ENCODE measurements at regions not wholly inside any gene's neighbourhood (a gene's known extent, or its start where the extent isn't known, plus 50 kb on each side); places are given as distances from the start of the nearest gene placed in this dataset.
A peak's percentile ranks its signal among the peaks of the same experiment; 100 is the strongest.

DNA sequence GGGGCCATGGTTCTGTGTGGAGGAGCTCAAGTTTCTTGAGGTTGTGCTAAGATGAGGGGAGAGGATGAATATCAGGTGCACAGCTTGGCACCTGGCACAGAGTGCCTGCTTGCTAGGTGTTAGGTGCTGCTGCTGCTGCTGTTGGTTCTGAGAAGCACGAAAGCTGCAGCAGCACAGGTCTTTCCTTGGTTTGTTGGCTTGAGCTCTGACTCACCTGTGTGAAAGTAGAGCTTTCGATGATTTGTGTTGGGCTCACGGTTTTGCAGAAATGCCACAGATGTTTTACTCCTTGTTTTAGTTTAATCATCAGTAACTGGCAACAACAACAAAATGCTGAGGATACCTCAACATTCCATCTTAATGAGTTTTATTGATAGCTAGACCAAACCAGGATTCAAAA, 221.6 kb downstream of the BRINP2 start:
- no peak for DNase-seq

DNA sequence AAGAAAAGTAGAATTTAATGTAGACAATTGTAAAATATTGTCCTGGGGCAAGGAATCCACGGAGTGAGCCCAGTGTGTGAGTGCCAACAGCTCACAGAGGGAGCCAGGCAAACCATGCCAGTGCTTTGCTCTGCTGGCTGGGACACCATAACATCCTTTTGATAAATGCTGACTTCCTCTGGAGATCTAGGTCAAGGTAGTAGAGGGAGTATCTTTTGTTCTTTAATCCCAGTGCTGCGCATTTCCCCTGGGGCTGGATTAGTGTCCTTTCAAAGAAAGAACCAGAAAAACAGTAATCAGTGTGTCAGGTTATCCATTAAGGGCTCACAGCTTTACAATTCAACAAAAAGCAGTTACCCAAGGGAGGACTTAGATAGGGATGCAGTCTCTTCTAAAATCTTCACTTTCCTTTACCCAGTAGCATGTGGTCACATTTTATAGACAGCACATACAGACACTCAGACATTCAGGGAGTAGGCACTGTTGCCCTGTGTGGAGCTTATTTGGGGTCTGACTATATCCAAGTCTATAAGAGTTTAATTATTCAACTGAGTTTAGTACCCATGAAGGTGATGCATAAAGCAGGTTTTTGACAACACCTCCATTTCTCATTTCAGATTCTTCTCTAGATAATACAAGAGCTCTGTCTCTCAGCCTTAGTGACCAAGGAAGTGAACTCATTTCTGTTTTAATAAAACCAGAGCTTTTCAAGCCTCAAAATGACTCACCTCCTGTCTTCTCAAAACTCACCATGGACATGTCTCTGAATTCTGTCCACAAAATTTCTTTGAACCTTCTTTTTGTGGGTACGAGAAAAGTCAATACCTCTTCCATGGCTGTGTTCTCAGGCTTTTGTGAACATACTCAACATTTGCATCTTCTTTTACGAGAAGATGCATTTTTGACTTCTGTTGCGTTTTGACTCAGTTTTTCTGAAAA, 215.3 kb downstream of the BRINP2 start:
- no peak for DNase-seq

DNA sequence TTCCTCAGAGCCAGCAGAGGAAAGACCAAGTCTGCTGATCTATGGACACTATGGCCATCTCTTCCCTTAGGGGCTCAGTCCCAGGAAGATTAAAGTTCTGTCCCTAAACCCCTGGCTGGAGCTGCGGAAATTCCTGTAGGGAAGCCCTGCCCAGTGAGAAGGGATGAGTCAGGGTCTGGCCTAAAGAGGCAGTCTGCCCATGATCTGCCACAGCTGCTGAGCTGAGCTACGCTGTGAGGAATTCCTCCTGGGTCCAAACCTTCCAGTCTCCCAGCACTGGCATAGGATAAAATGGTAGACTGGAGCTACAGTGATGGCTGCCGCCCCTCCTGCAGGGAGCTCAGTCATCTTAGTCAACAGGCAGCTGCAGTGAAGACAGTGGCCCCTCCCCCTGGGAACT, 213.7 kb downstream of the BRINP2 start:
- DNase-seq: no peak

DNA sequence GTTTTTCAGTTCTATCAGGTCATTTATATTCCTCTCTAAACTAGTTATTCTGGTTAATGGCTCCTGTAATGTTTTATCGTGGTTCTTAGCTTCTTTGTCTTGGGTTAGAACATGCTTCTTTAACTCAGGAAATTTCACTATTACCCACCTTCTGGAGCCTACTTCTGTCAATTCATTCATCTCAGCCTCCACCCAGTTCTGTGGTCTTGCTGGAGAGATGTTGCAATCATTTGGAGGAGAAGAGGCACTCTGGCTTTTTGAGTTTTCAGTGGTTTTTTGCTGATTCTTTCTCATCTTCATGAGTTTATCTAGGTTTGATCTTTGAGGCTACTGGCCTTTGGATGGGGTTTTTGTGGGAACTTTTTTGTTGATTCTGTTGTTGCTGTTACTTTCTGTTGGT, 213.0 kb downstream of the BRINP2 start:
- no peak for DNase-seq

DNA sequence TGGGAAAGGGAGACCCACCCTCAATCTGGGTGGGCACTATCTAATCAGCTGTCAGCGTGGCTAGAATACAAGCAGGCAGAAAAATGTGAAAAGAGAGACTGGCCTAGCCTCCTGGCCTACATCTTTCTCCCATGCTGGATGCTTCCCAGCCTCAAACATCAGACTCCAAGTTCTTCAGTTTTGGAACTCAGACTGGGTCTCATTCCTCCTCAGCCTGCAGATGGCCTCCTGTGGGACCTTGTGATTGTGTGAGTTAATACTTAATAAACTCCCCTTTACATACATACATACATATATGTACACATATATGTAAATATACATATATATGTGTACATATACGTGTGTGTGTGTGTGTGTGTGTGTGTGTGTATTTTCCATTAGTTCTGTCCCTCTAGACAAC, 207.1 kb downstream of the BRINP2 start:
- no peak for DNase-seq

DNA sequence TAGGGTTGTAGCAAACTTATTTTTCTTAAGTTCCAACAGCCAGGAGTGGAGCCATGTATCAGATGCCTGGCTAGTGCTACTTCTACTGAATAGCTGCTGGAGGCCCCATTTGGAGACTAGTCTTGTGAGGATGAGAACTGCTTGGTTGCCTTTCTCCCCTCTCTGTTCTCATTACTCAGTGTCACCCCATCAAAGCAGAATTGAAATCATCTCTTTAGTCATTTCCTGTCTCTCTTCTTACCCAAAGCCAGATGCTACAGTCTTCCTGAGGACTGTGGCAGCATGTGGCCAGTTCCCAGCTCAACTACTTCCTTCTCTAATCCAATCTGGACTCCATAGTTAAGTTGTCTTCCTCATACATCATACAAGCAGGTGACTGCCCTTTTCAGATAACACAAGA, 197.5 kb downstream of the BRINP2 start:
- DNase-seq: no peak

DNA sequence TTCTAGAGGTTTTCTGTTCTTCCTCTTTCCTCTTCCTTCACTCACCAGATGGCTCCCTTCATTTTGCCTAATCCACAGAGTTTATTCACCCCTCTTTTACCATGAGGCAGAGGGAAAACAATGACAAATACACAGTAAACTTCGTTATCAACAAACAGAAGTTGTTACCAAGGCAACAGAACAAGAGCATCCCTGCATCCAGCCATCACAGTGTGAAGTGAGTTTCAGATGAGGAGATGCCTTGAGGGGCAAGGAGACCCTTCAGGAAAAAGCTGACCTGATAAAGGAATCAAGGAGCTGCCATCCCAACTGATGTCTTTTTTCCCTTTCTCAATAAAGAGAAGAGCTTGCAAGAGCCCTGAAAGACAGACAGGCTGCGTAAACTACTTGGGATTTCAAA, 195.3 kb downstream of the BRINP2 start:
- DNase-seq: no peak

DNA sequence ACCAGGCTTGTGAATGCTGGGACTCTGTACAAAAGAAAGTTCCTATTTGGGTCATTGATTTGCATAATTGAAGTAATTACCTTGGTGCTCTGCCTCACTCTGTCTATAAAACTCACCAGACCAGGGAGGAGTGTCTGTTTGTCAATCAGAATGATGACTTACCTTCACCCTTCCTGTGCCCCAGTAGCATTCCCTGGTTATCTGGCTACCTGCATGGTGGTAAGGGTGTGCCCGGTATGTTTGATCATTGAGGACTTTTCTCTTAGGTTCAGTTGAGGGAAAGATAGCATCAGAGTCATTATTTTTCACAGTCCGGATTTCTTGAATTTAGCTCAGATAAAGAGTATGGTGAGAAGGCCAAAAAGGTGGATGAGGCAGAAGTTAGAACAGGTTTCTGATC, 190.0 kb downstream of the BRINP2 start:
- no peak for DNase-seq

DNA sequence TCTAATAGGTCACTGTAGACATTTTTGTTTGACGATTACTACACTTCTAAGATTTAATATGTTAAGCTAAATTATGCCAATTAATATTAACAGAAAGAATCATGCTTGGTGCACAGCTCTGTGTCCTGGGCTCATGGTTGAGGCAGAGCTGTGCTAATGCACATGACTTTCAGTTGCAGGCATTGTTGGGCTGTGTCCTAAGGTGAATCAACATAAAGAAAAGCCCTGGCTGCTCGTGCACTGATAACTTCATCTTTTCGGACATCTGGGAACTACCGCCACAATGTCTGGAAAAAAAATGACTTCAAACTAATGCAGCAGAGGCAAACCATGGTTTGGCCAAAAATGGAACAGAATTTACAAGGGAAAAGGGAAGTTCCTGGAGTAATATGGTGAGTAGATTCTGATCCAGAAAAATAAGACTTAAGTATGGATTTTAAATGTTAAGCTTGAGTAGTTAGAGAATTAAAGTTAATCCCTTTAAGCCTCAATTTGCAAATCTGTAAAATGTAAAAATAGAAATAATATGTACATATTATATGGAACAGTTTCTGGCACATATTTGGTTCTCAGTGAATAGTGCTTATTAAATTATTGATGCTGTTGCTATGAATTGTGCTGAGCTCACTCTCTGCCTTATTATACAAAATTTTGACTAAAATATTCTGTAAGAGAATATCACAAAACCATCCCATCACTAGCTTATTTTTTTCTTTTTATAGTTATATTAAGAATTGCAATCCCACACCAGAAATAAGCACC, 186.1 kb downstream of the BRINP2 start:
- DNase-seq: no peak

DNA sequence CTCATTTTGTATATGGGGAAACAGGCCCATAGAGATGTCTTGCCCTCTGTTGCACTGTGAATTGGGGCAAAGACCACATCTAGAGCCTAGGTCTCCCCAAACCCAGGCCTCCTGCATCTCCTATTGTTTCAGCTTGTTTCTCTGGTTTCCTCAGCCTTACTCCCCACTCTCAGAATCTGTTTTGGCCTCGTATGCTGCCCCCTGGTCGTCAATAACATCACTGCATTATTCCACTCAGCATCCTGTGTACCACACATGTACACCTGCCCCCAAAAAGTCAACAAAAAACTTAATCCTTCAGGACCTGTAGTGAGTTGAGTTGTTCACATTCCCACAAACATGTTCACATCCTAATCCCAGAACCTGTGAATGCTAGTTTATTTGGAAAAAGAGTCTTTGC, 184.8 kb downstream of the BRINP2 start:
- DNase-seq: peak; percentile 42

DNA sequence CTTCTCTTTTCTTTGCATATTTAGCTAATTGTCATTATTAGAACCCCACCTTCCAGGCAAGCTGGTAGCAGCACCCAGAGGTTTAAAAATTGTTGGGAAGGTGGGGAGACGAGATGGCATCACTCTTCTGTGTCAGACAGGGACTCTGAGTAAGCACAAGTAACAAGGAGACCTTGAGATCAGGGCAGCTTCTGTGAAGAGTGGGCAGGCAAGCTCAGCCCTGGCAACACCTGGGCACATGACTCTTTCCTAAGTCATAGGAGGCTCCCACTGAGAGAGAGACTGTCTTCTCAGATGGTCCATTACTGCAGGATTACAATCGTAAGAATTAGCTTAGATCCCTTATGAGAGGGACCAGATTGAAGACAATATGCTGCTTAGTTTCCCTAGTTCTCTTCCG, 183.5 kb downstream of the BRINP2 start:
- DNase-seq: no peak

DNA sequence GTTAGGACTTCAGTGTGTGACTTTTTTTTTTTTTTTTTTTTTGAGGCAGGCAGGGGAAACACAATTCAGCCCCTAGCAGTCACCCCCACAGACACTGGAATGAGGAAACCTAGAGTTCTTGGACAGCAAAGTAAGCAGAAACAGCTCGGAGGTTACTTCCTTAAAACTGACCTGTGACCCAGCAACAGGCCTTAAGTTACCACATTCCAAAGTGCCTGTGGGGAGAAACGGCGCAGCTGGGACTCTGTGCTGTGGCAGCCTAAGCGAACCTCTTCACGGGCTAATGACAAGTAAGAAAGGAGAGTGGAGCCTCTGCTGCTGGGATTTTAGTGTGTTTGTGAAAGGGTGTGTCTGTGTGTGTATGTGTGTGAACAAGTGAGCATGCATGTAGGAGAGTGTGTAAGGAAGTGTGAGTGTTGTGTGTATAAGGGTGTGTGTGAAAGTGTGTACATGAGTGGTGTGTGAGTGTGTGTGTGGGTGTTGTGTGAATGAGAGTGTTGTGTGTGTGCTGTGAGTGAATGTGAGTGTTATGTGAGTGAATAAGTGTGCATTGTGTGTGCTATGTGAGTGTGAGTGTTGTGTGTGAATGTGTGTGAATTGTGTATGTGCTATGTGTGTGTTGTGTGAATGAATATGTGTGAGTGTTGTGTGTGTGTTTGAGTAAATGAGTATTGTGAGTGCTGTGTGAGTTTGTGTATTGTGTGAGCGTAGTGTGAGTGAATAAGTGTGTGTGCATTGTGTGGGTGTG, 180.8 kb downstream of the BRINP2 start:
- no peak for DNase-seq

DNA sequence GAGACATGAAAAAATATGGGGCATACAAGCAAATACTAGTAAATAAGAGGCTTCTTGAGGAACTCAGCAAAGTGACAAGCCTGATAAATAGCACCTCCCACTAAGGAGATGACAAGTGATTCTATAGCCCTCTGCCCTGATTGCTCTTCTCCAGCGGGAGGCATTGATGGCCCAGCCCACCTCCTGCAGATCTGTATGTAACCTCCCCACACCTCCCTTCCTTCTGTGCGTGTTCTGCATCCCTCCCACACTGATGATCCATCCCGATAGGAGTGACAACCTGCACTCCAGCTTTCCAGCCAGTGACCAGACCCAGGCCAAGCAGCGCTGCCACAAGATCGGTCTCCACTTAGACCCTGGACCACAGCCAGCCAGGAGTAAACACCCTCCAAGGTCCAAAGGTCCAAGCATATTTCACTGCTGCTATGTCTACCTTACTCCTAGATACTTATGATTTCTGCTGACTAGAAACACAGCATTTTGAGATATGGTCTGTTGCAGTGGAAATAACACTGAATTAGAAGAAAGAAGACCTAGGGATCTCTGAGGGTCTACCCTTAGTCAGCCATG, 176.1 kb downstream of the BRINP2 start:
- no peak for DNase-seq

DNA sequence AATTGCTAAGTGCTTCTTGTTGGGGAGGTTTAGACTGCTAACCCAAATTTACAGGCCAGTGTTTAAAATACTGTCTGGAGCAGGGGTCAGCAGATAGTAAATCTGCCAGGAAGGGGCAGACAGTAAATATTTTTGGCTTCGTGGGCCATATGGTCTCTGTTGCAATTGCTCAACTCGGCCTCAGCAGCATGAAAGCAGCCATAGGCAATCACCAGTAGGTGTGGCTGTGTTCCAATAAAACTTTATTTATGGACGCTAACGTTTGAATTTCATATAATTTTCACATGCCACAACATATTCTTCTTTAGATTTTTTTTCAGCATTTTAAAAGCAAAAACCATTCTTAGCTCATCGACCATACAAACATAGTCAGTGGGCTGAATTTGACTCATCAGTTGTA, 172.7 kb downstream of the BRINP2 start:
- no peak for DNase-seq

DNA sequence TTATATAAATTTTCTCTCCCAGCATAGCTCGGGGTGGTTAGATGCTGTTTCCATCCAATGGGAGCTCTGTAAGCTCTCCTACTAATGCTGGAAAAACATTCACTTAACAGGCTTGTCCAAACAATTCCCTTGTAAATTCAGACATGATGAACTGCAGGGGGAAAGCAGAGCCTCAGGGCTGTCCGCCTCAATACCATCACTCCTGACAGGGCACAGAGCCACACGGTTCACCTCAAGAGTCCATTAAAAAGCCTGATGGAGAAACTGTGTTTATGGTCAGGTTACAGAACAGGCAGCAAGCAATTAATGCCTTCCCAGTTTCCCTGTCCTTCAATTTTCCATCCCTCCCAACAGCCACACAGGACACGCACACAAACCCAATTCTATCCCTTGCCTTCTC, 171.0 kb downstream of the BRINP2 start:
- DNase-seq: no peak

DNA sequence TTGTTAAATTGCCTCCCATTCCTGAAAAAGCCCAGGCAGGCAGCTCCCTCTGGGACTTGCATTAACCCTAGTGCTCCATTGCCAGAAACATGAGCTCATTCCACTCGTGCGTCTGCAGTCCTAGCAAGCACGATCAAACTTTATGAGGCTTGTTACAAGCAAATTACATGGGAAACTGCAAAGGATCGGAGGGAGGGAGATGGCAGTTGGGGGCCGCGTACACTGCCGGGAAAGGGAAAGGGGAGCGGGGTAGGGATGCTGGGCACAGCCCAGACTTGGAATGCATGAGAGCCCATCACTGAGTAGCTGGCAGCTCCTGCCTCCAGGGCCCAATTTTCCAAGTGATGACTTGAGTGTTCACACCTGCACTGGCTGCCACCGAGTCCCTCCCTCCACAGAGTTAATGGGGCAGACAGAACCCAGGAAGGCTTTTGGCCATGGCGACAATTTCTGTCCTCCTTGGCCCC, 169.9 kb downstream of the BRINP2 start:
- DNase-seq: no peak

DNA sequence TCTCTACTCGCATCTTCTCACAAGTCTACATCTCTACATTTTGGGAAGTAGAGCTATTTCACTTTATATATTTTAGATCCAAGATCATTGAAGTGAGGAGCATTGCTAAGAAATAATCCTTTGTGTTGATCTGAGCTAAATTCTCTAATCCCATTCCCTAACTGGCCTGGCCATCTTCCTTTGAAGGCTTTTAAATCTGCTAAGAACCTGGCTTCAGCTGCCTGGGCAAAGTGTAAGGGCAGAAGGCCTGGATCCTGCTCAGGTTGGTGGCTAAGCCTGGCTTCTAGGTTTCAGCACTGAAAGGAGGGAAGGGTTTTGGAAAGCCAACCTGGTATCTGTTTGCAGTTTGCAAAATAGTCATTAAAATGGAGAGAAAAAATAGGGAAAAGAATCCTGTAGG, 167.6 kb downstream of the BRINP2 start:
- no peak for DNase-seq

DNA sequence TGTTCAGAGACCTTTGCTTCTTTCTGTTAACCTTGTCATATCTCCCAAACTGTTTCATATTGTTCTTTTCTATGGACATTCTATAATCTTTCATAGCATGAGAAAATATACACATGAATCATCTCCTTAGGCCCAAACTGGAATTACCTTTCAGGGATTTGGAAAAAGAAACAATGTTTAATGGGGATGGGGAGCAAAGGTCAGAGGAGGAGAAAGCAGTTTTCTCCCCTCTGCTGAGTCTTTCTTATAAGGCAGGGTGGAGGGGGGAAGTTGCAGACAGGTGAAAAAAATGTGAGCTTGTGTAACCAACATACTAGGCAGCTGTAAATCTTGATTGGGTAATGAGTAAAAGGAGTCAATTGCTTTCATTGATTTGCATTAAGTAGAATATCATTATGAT, 164.1 kb downstream of the BRINP2 start:
- DNase-seq: no peak

DNA sequence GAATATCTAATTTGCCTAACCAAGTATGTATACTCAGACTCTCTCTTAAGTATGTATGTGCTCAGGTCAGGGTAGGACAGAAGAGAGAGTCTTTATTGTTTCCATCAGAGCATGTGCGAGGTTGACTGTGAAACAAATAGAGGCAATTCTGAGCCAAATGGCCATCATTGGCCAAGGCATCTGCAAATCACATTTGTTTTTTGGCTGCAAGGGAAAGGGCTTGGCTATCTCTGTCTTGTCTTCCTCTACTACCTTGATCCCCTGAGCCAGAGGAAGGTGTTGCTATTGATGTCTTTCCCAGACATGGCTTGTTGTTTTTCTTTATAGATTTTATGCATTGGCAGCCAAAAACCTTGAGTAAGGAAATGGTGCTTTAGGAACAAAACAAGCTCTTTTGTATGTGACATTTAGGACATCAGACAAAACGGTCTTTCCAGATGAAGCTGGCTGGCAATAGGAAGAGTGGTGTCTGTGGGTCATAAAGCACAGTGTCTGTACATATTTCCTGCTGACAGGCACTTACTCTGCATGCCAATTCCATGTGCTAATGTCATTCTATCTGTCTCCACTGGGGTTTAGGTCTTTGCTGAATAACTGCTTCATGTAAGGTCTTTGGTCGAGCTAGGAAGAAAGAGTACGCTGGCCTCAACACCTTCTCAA, 163.3 kb downstream of the BRINP2 start:
- DNase-seq: no peak

Data from midbrain (tissue), 1 donor.